T-cell (primary cell): ENCODE measurements at regions not wholly inside any gene's neighbourhood (a gene's known extent, or its start where the extent isn't known, plus 50 kb on each side); places are given as distances from the start of the nearest gene placed in this dataset.

Experiments
- ATAC-seq, 4 experiments: fragments of 200-7000 bp in 3 of 4; fragments of 150-1000 bp in 1 of 4; cut with Tn5 transposase; replicated peaks in 1 of 4; 1 replicate in 3 of 4; 2 replicates in 1 of 4; pipeline ENCODE4 v1.10.0; 2021; ENCODE audit warnings: moderate library complexity in 3 of 4, mild to moderate bottlenecking in 2 of 4, moderate number of reproducible peaks in 1 of 4
- CTCF ChIA-PET, 2 donors: fragments of 300-600 bp; sonication (Branson Sonifier 250); formaldehyde crosslinking; loops; one replicate each; lab custom pipeline; 2022; ENCODE audit warnings: antibody characterized with exemption in 2 of 2; lab: Charles Lee
- POLR2A ChIA-PET, 2 donors: fragments of 300-600 bp; sonication (Branson Sonifier 250); formaldehyde crosslinking; loops; one replicate each; lab custom pipeline; 2022; ENCODE audit warnings: antibody characterized with exemption in 2 of 2; lab: Charles Lee
- DNase-seq, 35 experiments: peaks; one replicate each; pipeline versions ENCODE4 v3.0.0 to v3.0.0-alpha.2; 2013 to 2023
- H3K27ac ChIP-seq: one replicate; pipeline ENCODE4 v1.5.1; 2013; ENCODE audit warnings: low read length
- H3K27me3 ChIP-seq, 2 experiments: replicated peaks in 1 of 2; 1 replicate in 1 of 2; 2 replicates in 1 of 2; pipeline versions ENCODE4 v1.6.1 to v1.7.0; 2013; ENCODE audit warnings: low read length in 1 of 2, mixed read lengths in 1 of 2; ENCODE audit not compliant: control insufficient read depth in 2 of 2, insufficient read depth in 2 of 2; ENCODE audit errors: extremely low read depth in 1 of 2
- H3K36me3 ChIP-seq, 2 donors: 1 replicate in 1 of 2; 2 replicates in 1 of 2; pipeline versions ENCODE4 v1.6.1 to v1.7.0; 2013; ENCODE audit warnings: low read length in 1 of 2; ENCODE audit not compliant: control insufficient read depth in 2 of 2, insufficient read depth in 1 of 2; ENCODE audit errors: extremely low read depth in 1 of 2
- H3K4me1 ChIP-seq, 2 experiments: 1 replicate in 1 of 2; 2 replicates in 1 of 2; pipeline versions ENCODE4 v1.6.1 to v1.7.0; 2013; ENCODE audit warnings: low read length in 2 of 2, mixed read lengths in 1 of 2; ENCODE audit not compliant: insufficient read depth in 2 of 2, control insufficient read depth in 1 of 2; ENCODE audit errors: extremely low read depth in 1 of 2
- H3K4me3 ChIP-seq, 2 donors: 1 replicate in 1 of 2; 2 replicates in 1 of 2; pipeline versions ENCODE4 v1.5.1 to v1.7.0; 2013; ENCODE audit warnings: mild to moderate bottlenecking in 2 of 2, low read length in 1 of 2, moderate library complexity in 1 of 2; ENCODE audit not compliant: control insufficient read depth in 1 of 2; ENCODE audit errors: extremely low read depth in 1 of 2
- H3K9me3 ChIP-seq: 2 replicates; pipeline ENCODE4 v1.7.0; 2013
- H3K27ac Mint-ChIP-seq, 2 donors: one replicate each; pipeline ENCODE4 v1.8.0; 2020 to 2021; ENCODE audit warnings: mild to moderate bottlenecking in 2 of 2, mixed read lengths in 2 of 2
- H3K27me3 Mint-ChIP-seq, 2 donors: one replicate each; pipeline ENCODE4 v1.8.0; 2021 to 2022; ENCODE audit warnings: mixed read lengths in 2 of 2
- H3K36me3 Mint-ChIP-seq: one replicate; pipeline ENCODE4 v1.8.0; 2021; ENCODE audit warnings: mixed read lengths
- H3K4me1 Mint-ChIP-seq, 3 donors: one replicate each; pipeline ENCODE4 v1.8.0; 2020 to 2022; ENCODE audit warnings: mixed read lengths in 3 of 3, mild to moderate bottlenecking in 1 of 3
- H3K4me3 Mint-ChIP-seq, 3 donors: one replicate each; pipeline ENCODE4 v1.8.0; 2020 to 2022; ENCODE audit warnings: mild to moderate bottlenecking in 3 of 3, mixed read lengths in 3 of 3, moderate library complexity in 3 of 3
- H3K9me3 Mint-ChIP-seq, 3 donors: one replicate each; pipeline ENCODE4 v1.8.0; 2020 to 2022; ENCODE audit warnings: mixed read lengths in 3 of 3
- WGBS: methylation state at CpG from one replicate; pipeline ENCODE4 v1.1.5; 2013; ENCODE audit warnings: missing lambda C conversion rate; ENCODE audit not compliant: insufficient coverage; 5-methylcytosine and 5-hydroxymethylcytosine counted together

DNA sequence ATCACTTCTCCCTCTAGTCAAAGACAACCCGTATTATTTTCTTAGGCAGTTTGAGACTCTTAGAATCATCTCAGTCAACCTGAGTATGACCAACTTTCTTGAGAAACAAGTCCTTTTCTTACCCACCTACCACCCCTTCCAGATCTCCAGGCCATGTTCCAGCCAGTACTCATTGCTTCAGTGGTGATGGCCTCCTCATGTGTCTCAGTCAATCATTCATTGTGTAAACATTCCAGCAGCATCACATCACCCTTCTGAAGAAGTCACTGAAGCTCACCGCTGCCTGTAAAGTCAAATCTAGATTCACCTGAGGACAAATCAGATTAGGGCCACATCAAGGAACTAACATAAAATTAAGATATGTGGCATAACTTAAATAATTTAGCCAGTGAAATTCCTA, 467.2 kb upstream of the NRP1 start:
- Histone ChIP-seq H3K9me3 (no peaks in the 10 kb centered on the region), H3K27me3 (no peaks in the 10 kb centered on the region), H3K4me3 (no peak overlapping the region), H3K36me3 (no peaks in the 10 kb centered on the region), H3K4me1 (no peaks in the 10 kb centered on the region), H3K27ac (no peak overlapping the region)
- ATAC-seq (no peak), DNase-seq (no peak)
- H3K27me3 Mint-ChIP-seq = no peaks in the 10 kb centered on the region
- no peaks in the 10 kb centered on the region for H3K4me1 Mint-ChIP-seq
- H3K27ac Mint-ChIP-seq = no peak overlapping the region
- H3K36me3 Mint-ChIP-seq = no peaks in the 10 kb centered on the region
- no peaks in the 10 kb centered on the region for H3K9me3 Mint-ChIP-seq
- ChIA-PET POLR2A (no interaction called here), CTCF (no interaction called here)
- H3K4me3 Mint-ChIP-seq = no peak overlapping the region
- 86% methylated on average over 1 of the region's 2 CpGs for WGBS

- no peaks in the 10 kb centered on the region for H3K27me3 ChIP-seq
- DNase-seq (no peak), ATAC-seq (no peak)
- POLR2A ChIA-PET = no interaction called here
- H3K4me3 ChIP-seq = no peak overlapping the region
- no peak overlapping the region for H3K27ac ChIP-seq
- Mint-ChIP-seq H3K27me3 (no peaks in the 10 kb centered on the region), H3K36me3 (no peaks in the 10 kb centered on the region), H3K4me3 (no peak overlapping the region), H3K4me1 (no peaks in the 10 kb centered on the region), H3K9me3 (no peaks in the 10 kb centered on the region), H3K27ac (no peak overlapping the region)
- no peaks in the 10 kb centered on the region for H3K9me3 ChIP-seq
- H3K4me1 ChIP-seq = no peaks in the 10 kb centered on the region
- no peaks in the 10 kb centered on the region for H3K36me3 ChIP-seq
- CTCF ChIA-PET = no interaction called here
Measured at GRCh38 chr10:33800986-33801385, 466.5 kb upstream of the NRP1 start.

DNA sequence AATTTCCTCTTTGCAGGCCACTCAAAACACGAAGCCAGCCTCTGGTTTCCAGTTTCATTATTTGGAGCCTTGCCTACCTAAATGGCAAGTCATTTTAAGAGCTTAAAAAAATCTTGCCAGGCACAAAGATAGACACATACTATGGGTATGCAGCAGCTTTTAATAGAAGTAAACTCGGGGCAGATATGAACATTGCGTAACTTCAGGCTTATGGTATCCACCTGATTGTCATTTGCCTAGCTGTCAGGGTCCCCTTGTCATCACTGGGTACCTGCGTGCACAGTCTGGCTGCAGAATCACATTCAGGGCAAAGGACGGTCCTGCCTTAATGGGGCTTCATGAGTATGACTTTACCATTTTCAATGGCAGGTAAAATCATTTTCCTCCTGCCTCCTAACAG, 466.1 kb upstream of the NRP1 start:
- H3K4me3 Mint-ChIP-seq = no peak overlapping the region
- H3K4me1 Mint-ChIP-seq = peaks cover 0 to 2% (median 0%) of the 10 kb centered on the region in 3 donors
- DNase-seq = no peak
- no peaks in the 10 kb centered on the region for H3K9me3 ChIP-seq
- H3K27me3 Mint-ChIP-seq = no peaks in the 10 kb centered on the region
- H3K27ac ChIP-seq = no peak overlapping the region
- H3K4me3 ChIP-seq = no peak overlapping the region
- H3K27me3 ChIP-seq = no peaks in the 10 kb centered on the region
- WGBS = 79% methylated on average over 4 of the region's 5 CpGs
- no peaks in the 10 kb centered on the region for H3K9me3 Mint-ChIP-seq
- no peaks in the 10 kb centered on the region for H3K4me1 ChIP-seq
- ChIA-PET CTCF (no interaction called here), POLR2A (no interaction called here)
- no peaks in the 10 kb centered on the region for H3K36me3 ChIP-seq
- H3K27ac Mint-ChIP-seq = no peak overlapping the region
- H3K36me3 Mint-ChIP-seq = no peaks in the 10 kb centered on the region
- no peak for ATAC-seq

DNA sequence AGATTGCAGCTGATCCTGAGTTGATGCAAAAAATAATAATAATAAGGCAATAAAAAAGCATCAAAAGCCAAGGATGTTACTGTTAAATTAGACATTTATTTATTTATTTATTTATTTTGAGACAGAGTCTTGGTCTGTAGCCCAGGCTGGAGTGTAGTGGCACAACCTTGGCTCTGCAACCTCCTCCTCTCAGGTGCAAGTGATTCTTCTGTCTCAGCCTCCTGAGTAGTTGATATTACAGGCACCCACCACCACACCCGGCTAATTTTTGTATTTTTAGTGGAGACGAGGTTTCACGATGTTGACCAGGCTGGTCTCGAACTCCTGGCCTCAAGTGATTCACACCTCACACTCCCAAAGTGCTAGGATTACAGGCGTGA, 465.5 kb upstream of the NRP1 start:
- Mint-ChIP-seq H3K9me3 (no peaks in the 10 kb centered on the region), H3K27ac (no peak overlapping the region), H3K4me3 (no peak overlapping the region), H3K36me3 (no peaks in the 10 kb centered on the region), H3K27me3 (no peaks in the 10 kb centered on the region), H3K4me1 (peaks cover 0 to 6% (median 1%) of the 10 kb centered on the region in 3 donors)
- no peak for DNase-seq
- Histone ChIP-seq H3K9me3 (no peaks in the 10 kb centered on the region), H3K27ac (no peak overlapping the region), H3K36me3 (no peaks in the 10 kb centered on the region), H3K4me1 (no peaks in the 10 kb centered on the region), H3K4me3 (no peak overlapping the region), H3K27me3 (no peaks in the 10 kb centered on the region)
- POLR2A ChIA-PET = no interaction called here
- whole genome bisulfite sequencing = no CpG with 5 or more reads among the region's 5 CpGs
- CTCF ChIA-PET = no interaction called here
- ATAC-seq = no peak

DNA sequence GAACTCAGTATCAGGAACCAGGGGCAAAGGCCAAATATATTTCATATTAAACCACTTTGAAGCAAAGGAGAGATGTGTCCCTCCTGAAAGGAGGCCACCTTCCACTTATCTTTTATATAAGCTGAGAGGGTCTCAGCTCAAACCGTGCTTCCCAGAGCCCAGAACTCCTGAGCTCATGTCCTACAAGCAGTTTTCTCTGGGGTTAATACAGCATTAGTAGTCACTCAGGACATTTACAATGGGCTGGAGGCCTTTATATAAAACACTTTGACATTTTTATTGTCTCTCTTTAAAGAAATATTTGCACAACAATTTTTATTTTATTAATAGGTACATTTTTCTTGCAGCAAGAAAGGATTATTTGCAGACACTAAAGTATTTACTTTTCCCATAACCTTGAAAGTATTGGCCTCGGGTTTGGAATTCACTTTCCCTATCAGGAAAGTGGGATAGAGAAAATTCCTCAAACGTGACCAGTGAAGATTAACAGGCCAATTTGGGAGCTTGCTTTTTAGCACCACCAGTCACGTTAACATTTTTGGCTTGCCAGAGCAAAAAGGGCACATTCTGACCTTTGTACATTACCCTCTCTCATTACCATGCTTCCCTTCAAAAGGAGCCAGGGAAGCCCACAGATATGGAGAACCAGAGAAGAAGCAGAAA, 464.9 kb upstream of the NRP1 start:
- H3K36me3 Mint-ChIP-seq = no peaks in the 10 kb centered on the region
- H3K4me1 Mint-ChIP-seq = peaks cover 0 to 6% (median 1%) of the 10 kb centered on the region in 3 donors
- no peak for DNase-seq
- H3K27me3 Mint-ChIP-seq = no peaks in the 10 kb centered on the region
- 53% methylated on average over 2 of the region's 4 CpGs for WGBS
- no peaks in the 10 kb centered on the region for H3K27me3 ChIP-seq
- no peak overlapping the region for H3K4me3 ChIP-seq
- ChIA-PET CTCF (no interaction called here), POLR2A (no interaction called here)
- ATAC-seq = no peak
- no peaks in the 10 kb centered on the region for H3K36me3 ChIP-seq
- H3K27ac Mint-ChIP-seq = no peak overlapping the region
- no peaks in the 10 kb centered on the region for H3K9me3 ChIP-seq
- H3K27ac ChIP-seq = no peak overlapping the region
- H3K9me3 Mint-ChIP-seq = no peaks in the 10 kb centered on the region
- no peak overlapping the region for H3K4me3 Mint-ChIP-seq
- no peaks in the 10 kb centered on the region for H3K4me1 ChIP-seq

DNA sequence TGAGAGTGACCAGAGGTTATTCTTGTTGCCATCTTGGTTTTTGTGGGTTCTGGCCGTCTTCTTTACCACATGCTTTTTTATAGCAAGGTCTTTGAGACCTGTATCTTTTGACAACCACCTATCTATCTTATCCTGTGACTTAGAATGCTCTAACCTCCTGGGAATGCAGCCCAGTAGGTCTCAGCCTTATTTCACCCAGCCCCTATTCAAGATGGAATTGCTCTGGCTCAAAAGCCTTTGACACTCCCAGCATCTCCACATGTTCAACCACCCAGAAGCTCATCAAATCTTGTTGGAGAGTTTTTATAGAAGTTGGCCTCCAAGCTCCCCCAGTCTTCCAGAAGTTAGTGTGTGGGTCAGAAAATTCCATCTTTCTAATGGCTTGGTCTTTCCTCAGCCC, 464.3 kb upstream of the NRP1 start:
- H3K27me3 ChIP-seq = no peaks in the 10 kb centered on the region
- POLR2A ChIA-PET = no interaction called here
- Mint-ChIP-seq H3K27ac (no peak overlapping the region), H3K9me3 (no peaks in the 10 kb centered on the region), H3K4me3 (no peak overlapping the region), H3K27me3 (no peaks in the 10 kb centered on the region), H3K4me1 (peaks cover 0 to 6% (median 1%) of the 10 kb centered on the region in 3 donors), H3K36me3 (no peaks in the 10 kb centered on the region)
- no peaks in the 10 kb centered on the region for H3K4me1 ChIP-seq
- H3K27ac ChIP-seq = no peak overlapping the region
- no peaks in the 10 kb centered on the region for H3K9me3 ChIP-seq
- DNase-seq = no peak
- H3K4me3 ChIP-seq = no peak overlapping the region
- CTCF ChIA-PET = no interaction called here
- 100% methylated on average over 1 of the region's 1 CpG for whole genome bisulfite sequencing
- H3K36me3 ChIP-seq = no peaks in the 10 kb centered on the region
- ATAC-seq = no peak

GRCh38 chr10:33796680-33797079, 462.2 kb upstream of the NRP1 start:
- 83% methylated on average over 1 of the region's 2 CpGs for WGBS
- no peaks in the 10 kb centered on the region for H3K27me3 Mint-ChIP-seq

More at GRCh38 chr10:33796680-33797079, 462.2 kb upstream of the NRP1 start:
- H3K4me1 Mint-ChIP-seq = peaks cover 0 to 6% (median 1%) of the 10 kb centered on the region in 3 donors
- ATAC-seq = no peak
- ChIA-PET CTCF (interaction anchor here in 1 of 2 donors (0.7 kb wide), 1 partner anchor 35 kb away, joined by 3 read pairs; no protein-coding TSS in a partner anchor), POLR2A (no interaction called here)
- Histone ChIP-seq H3K9me3 (no peaks in the 10 kb centered on the region), H3K4me1 (no peaks in the 10 kb centered on the region), H3K36me3 (no peaks in the 10 kb centered on the region), H3K4me3 (no peak overlapping the region), H3K27ac (no peak overlapping the region), H3K27me3 (no peaks in the 10 kb centered on the region)
- no peak overlapping the region for H3K4me3 Mint-ChIP-seq
- H3K36me3 Mint-ChIP-seq = no peaks in the 10 kb centered on the region
- no peak overlapping the region for H3K27ac Mint-ChIP-seq
- DNase-seq = no peak
- no peaks in the 10 kb centered on the region for H3K9me3 Mint-ChIP-seq
